ENCODE measurements at regions not wholly inside any gene's neighbourhood (a gene's known extent, or its start where the extent isn't known, plus 50 kb on each side); places are given as distances from the start of the nearest gene placed in this dataset.
A peak's percentile ranks its signal among the peaks of the same experiment; 100 is the strongest.
"Not testable (repeated sequence)": the region's sequence is repeated elsewhere in the genome, so short reads cannot be mapped to it uniquely, and the experiment has no call there.

DNA sequence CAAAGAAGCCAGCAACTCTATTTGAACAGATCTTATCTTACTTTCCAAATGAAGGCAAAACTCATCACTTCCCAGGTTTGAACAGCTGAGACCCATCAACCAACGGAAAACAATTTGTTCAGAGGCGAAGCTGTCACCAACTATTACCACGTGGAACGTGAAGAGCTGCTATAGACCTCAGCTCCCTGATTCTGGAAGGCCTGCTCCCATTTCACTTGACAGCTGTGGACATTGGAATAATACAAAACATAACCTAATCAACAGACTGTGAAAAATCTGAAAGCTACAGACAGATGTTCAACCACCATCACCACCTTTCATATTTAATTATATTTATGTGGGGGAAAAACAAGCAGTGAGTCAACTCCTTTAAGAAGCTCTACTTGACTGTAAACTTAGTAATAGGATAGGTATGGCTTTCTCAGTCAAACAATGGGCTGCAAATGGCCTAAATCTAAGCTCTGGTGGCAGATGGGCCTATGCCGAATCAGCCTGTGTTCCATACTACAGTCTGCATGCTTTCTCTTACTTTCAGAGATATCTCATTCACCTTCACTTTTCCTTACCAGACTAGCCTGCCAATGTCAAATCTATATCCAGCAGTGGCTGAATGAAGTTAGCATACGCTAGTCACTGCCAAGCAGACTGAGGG, 896.4 kb downstream of the TDRD15 start:
- no peak for DNase-seq

GRCh38 chr2:22027345-22028005, 903.7 kb downstream of the TDRD15 start:
- no peak for DNase-seq

- no peak for DNase-seq
Measured at GRCh38 chr2:22035361-22035830, 911.6 kb downstream of the TDRD15 start.

- DNase-seq: peak; percentile 38
Measured at GRCh38 chr2:22037274-22037673, 913.5 kb downstream of the TDRD15 start.

DNA sequence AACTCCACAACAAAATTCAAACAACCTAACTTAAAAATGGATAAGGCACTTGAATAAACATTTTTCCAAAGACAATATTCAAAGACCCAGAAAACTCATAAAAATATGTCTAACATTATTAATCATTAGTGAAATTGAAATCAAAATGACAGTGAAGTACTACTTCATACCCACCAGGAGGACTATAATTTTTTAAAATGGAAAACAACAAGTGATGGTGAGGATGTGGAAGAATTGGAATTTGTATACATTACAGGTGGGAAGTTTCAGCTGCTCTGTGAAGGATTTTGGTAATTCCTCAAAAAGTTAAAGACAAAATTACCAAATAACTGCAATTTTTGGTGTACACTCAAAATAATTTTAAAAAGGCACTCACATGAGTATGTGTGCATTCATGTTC, 920.0 kb downstream of the TDRD15 start:
- no peak for DNase-seq

- no peak for DNase-seq
Measured at GRCh38 chr2:22055784-22056620, 932.2 kb downstream of the TDRD15 start.

DNA sequence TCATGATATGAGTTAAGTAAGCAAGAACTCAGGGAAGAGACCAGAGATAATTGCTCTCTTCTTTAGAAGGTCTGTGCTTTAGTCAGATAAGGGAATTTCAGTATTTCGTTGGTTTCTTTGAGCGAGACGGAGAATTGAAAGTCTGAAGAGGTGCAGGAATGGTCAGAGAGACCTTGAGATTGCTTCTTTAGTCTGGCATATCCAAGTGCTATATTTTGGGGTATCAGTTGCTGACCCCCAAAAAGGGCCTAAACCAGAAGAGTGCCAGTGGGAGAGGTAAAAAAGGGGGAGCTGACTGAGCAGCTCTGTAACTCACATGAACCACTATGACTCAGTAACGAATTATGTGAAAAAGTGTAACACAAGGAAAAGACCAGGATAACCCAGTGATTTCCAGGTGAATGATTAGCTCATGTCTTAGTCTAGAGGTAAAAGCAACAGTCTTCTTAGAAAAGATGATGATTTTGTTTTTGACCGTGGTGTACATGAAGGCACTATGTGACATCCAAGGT, 932.9 kb downstream of the TDRD15 start:
- no peak for DNase-seq

DNA sequence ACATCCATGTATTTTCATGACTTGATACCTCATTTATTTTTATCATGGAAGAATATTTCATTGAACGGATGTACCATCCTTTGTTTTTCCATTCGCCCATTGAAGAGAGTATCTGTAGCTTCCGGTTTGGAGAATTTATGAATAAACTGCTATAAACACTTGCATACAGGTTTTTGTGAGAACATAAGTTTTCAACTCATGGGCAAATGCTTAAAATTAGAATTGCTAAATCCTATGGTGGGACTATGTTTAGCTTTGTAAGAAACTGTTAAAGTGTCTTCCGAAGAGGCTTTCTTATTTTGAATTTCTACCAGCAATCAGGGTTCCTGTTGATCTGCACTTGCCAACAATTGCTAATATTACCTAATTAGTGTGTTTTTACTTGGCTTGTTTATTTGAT, 938.9 kb downstream of the TDRD15 start:
- DNase-seq: no peak

DNA sequence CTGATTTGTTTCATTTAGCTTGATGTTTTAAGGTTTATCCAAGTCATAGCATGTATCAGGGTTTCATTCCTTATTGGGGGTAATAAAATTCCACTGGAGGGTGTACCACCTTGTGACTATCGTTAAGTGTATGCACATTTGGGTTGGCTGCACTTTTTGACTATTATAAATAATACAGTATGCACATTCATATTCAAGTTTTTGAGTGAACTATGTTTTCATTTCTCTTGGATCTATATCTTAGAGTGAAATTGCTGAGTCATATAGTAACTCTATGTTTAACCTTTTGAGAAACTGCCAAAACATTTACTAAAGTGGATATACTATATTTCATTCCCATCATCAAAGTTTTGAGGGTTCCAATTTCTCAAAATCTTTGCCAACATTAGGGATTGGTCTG, 952.7 kb downstream of the TDRD15 start:
- DNase-seq: no peak

DNA sequence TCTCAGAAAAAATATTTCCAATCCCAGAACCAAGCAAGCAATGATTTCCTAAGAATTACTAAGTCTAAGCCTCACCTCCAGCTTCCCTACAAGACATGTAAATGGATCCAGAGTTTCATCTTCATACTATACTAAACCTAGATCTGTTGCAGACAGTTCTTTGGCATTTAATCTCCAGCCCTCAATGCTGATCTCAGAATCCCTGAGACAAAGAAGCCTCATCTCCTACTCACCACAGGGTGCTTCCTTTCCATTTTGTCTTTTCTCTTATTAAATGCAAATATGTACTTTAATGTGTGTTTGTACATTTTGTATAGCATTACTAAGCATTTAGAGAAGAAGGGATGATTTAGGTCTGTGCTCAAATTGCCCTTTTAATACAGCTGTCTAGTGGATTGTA, 954.9 kb downstream of the TDRD15 start:
- no peak for DNase-seq

- no peak for DNase-seq
Measured at GRCh38 chr2:22079583-22079982, 955.8 kb downstream of the TDRD15 start.

GRCh38 chr2:22086726-22087125, 963.0 kb downstream of the TDRD15 start:
- DNase-seq: peak; percentile 22

GRCh38 chr2:22103617-22104016, 979.8 kb downstream of the TDRD15 start:
- not testable (repeated sequence) for DNase-seq

- DNase-seq: no peak
Measured at GRCh38 chr2:22110244-22110651, 986.5 kb downstream of the TDRD15 start.

GRCh38 chr2:22124003-22124402, 1000.2 kb downstream of the TDRD15 start:
- no peak for DNase-seq

- no peak for DNase-seq
Measured at GRCh38 chr2:22126106-22126505, 1002.3 kb downstream of the TDRD15 start.

DNA sequence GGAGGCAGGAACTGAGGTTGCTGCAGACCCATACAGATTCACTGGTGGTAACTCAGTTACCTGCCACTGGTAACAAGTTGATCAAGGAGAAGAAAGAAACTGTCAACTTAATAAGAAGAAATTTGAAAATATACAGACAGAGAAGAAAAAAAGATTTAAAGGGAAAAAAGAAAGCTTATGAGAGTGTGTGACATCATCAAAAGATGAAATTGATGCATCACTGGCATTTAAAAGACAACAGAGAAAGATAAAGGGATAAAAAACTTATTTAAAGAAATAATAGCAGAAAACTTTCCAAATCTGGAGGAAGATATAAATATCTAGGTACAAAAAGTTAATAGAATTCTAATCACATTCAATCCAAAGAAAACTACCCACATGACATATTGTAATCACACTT, 1003.2 kb downstream of the TDRD15 start:
- DNase-seq: no peak

DNA sequence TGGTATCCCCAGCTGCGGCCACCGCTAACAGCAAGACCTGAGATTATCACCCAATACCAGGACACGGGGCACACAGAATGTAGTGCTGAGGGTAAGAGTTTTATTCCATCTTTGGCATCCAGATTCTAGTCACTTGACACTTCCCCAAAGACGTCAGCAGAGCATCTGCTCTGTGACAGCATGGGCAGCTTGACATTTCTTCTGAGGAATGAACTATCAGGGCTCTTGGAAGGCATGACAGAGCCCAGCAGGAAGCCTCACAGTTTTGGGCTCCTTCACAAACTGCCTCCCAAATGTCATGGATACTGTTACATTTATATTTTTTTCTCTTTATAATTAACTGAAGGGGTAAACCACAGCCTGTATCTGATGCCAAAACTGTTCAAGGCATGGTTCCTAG, 1010.7 kb downstream of the TDRD15 start:
- DNase-seq: no peak

- no peak for DNase-seq
Measured at GRCh38 chr2:22136446-22136845, 1012.7 kb downstream of the TDRD15 start.

GRCh38 chr2:22143840-22144239, 1020.1 kb downstream of the TDRD15 start:
- DNase-seq: no peak

- DNase-seq: no peak
Measured at GRCh38 chr2:22153931-22154613, 1030.3 kb downstream of the TDRD15 start.

GRCh38 chr2:22156661-22157060, 1032.9 kb downstream of the TDRD15 start:
- DNase-seq: not testable (repeated sequence)

DNA sequence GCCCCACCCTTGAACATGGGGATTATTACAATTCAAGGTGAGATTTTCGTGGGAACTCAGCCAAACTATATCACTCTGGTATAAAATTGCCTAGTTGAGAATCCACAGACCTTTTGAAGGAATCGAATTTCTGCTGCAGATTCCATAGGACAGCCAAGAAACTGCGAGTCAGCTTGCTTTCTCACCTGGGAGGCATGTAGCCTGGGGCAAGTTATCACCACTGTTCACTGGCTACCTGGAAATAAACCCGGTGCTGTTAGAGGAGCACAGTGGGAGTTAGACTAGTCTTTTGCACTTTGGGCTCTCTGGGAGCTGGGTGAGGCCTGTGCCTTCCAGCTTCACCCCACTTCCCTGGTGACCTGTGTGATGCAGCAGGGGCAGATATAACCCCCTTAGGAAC, 1043.5 kb downstream of the TDRD15 start:
- DNase-seq: no peak
